HG02870 (cell line): ENCODE measurements at regions not wholly inside any gene's neighbourhood (a gene's known extent, or its start where the extent isn't known, plus 50 kb on each side); places are given as distances from the start of the nearest gene placed in this dataset.

ENCODE experiments used
- ATAC-seq: cut with Tn5 transposase; IDR thresholded peaks from one replicate; pipeline ENCODE4 v1.9.1; 2021; ENCODE audit warnings: mild to moderate bottlenecking, moderate library complexity; ENCODE audit not compliant: unreplicated experiment

- ATAC-seq: no peak
Measured at GRCh38 chrX:10077425-10078188, 79.2 kb upstream of the CLCN4 start.

- no peak for ATAC-seq
Measured at GRCh38 chrX:10078266-10078665, 78.5 kb upstream of the CLCN4 start.

GRCh38 chrX:10079231-10079630 lies 77.5 kb upstream of the CLCN4 start:
- no peak for ATAC-seq

- ATAC-seq: no peak
Measured at GRCh38 chrX:10083809-10084208, 73.0 kb upstream of the CLCN4 start.

- ATAC-seq: no peak
Measured at GRCh38 chrX:10085223-10085622, 71.6 kb upstream of the CLCN4 start.

- ATAC-seq: no peak
Measured at GRCh38 chrX:10086676-10087075, 70.1 kb upstream of the CLCN4 start.

- no peak for ATAC-seq
Measured at GRCh38 chrX:10087391-10087790, 69.4 kb upstream of the CLCN4 start.

GRCh38 chrX:10089378-10089795 lies 67.4 kb upstream of the CLCN4 start:
- ATAC-seq: no peak

GRCh38 chrX:10090319-10090718 lies 66.5 kb upstream of the CLCN4 start:
- no peak for ATAC-seq

- no peak for ATAC-seq
Measured at GRCh38 chrX:10095246-10095645, 61.5 kb upstream of the CLCN4 start.

GRCh38 chrX:10095698-10096432 lies 60.9 kb upstream of the CLCN4 start:
- no peak for ATAC-seq

- ATAC-seq: peak; percentile 67
Measured at GRCh38 chrX:10098270-10098713, 58.5 kb upstream of the CLCN4 start.

GRCh38 chrX:10099411-10099810 lies 57.4 kb upstream of the CLCN4 start:
- no peak for ATAC-seq

- no peak for ATAC-seq
Measured at GRCh38 chrX:10101269-10101668, 55.5 kb upstream of the CLCN4 start.

GRCh38 chrX:10102046-10102704 lies 54.6 kb upstream of the CLCN4 start:
- no peak for ATAC-seq

GRCh38 chrX:10103023-10103422 lies 53.8 kb upstream of the CLCN4 start:
- ATAC-seq: no peak

GRCh38 chrX:10104958-10105658 lies 51.7 kb upstream of the CLCN4 start:
- ATAC-seq: no peak

- peak; percentile 50 for ATAC-seq
Measured at GRCh38 chrX:10106806-10107205, 50.0 kb upstream of the CLCN4 start.
